ENCODE measurements at regions not wholly inside any gene's neighbourhood (a gene's known extent, or its start where the extent isn't known, plus 50 kb on each side); places are given as distances from the start of the nearest gene placed in this dataset.

DNA sequence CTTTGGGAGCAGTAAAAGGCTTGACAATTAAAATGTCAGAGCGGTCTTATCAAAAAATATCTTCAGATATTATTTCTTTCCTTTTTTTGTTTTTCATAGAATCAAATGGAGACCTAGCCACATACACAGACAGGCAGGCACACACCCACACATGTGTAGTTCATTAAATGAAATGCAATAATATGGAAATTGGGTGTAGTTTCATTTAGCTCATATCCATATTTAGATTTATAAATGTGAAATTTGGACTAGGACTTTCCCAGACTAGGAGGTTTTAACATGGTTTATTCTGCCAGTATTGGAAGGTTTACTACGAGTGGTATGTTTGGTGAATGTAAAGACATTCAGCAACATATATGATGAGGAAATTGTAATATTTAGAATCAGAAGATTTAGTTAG lies 277.7 kb upstream of the NT5E start:
- no peak for TF ChIP-seq RAD21 (IDR thresholded peaks at IDR 0.05; ENCODE audit: low read length)
- TF ChIP-seq, protein P1, sequence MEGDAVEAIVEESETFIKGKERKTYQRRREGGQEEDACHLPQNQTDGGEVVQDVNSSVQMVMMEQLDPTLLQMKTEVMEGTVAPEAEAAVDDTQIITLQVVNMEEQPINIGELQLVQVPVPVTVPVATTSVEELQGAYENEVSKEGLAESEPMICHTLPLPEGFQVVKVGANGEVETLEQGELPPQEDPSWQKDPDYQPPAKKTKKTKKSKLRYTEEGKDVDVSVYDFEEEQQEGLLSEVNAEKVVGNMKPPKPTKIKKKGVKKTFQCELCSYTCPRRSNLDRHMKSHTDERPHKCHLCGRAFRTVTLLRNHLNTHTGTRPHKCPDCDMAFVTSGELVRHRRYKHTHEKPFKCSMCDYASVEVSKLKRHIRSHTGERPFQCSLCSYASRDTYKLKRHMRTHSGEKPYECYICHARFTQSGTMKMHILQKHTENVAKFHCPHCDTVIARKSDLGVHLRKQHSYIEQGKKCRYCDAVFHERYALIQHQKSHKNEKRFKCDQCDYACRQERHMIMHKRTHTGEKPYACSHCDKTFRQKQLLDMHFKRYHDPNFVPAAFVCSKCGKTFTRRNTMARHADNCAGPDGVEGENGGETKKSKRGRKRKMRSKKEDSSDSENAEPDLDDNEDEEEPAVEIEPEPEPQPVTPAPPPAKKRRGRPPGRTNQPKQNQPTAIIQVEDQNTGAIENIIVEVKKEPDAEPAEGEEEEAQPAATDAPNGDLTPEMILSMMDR (conservative IDR thresholded peaks at IDR 0.05; ENCODE audit: low read depth, low read length) = no peak
- no peak for TF ChIP-seq FOS (IDR thresholded peaks at IDR 0.05; ENCODE audit: low read depth, low read length)
- TF ChIP-seq POLR2A (IDR thresholded peaks at IDR 0.05; ENCODE audit: low read depth, low read length) = no peak
- TF ChIP-seq BHLHE40 (IDR thresholded peaks at IDR 0.05; ENCODE audit: low read depth, low read length) = no peak
- no peak for TF ChIP-seq RCOR1 (IDR thresholded peaks at IDR 0.05; ENCODE audit: insufficient replicate concordance, low read length)

All from IMR-90 (cell line).